Panc1 (cell line): ENCODE measurements at regions not wholly inside any gene's neighbourhood (a gene's known extent, or its start where the extent isn't known, plus 50 kb on each side); places are given as distances from the start of the nearest gene placed in this dataset.

Source experiments
- ATAC-seq: fragments of 200-7000 bp; cut with Tn5 transposase; 2 replicates; pipeline ENCODE4 v1.9.1; 2020; ENCODE audit warnings: mild to moderate bottlenecking, moderate library complexity
- BruUV-seq: library from RNA; stranded (reverse); fragments of 400-500 nt; replicated peaks from 2 replicates; lab custom pipeline; 2021; lab: Mats Ljungman, UMichigan
- CTCF ChIA-PET: fragments of 300-600 bp; sonication (Branson Sonifier 250); formaldehyde crosslinking; loops from one replicate; lab custom pipeline; 2022; ENCODE audit warnings: antibody characterized with exemption; lab: Charles Lee
- POLR2A ChIA-PET: fragments of 300-600 bp; sonication (Branson Sonifier 250); formaldehyde crosslinking; loops from one replicate; lab custom pipeline; 2022; ENCODE audit warnings: antibody characterized with exemption; lab: Charles Lee
- DNase-seq: peaks from one replicate; pipeline ENCODE4 v3.0.0-alpha.2; 2010; ENCODE audit warnings: low read depth, low spot score
- H3K27ac ChIP-seq: 2 replicates; pipeline ENCODE4 v1.5.1; 2011; ENCODE audit warnings: mild to moderate bottlenecking, low read length, inconsistent platforms
- H3K27me3 ChIP-seq: fragments of 200-500 bp; sonication (Bioruptor generic); 2 replicates; pipeline ENCODE4 v1.6.0; 2014; ENCODE audit warnings: low read length, inconsistent platforms; ENCODE audit not compliant: control insufficient read depth, insufficient read depth
- H3K36me3 ChIP-seq: fragments of 200-500 bp; sonication (Bioruptor generic); 2 replicates; pipeline ENCODE4 v1.5.1; 2014; ENCODE audit warnings: inconsistent platforms, mild to moderate bottlenecking, low read length, moderate library complexity; ENCODE audit not compliant: control insufficient read depth, insufficient read depth
- H3K4me1 ChIP-seq: 2 replicates; pipeline ENCODE4 v1.5.1; 2011; ENCODE audit warnings: inconsistent platforms, mild to moderate bottlenecking, low read length, moderate library complexity; ENCODE audit not compliant: control insufficient read depth, insufficient read depth
- H3K4me3 ChIP-seq, 2 experiments: 2 replicates each; pipeline ENCODE4 v1.5.1; 2011 to 2012; ENCODE audit warnings: low read depth in 2 of 2, low read length in 2 of 2, mild to moderate bottlenecking in 2 of 2, inconsistent platforms in 1 of 2, moderate library complexity in 1 of 2
- H3K9me3 ChIP-seq: fragments of 200-500 bp; sonication (Bioruptor generic); 2 replicates; pipeline ENCODE4 v1.5.1; 2014; ENCODE audit warnings: low read depth, mild to moderate bottlenecking, inconsistent platforms, low read length, moderate library complexity; ENCODE audit not compliant: control insufficient read depth, insufficient read depth
- POLR2AphosphoS5 ChIP-seq: IDR thresholded peaks from 2 replicates; pipeline ENCODE4 v1.6.1; 2012; ENCODE audit warnings: mild to moderate bottlenecking, low read depth, low read length, moderate library complexity
- REST ChIP-seq, 2 experiments: IDR thresholded peaks; 2 replicates each; pipeline ENCODE4 v1.6.1; 2011 to 2012; ENCODE audit warnings: low read depth in 2 of 2, control low read depth in 1 of 2, low read length in 1 of 2, mild to moderate bottlenecking in 1 of 2, moderate library complexity in 1 of 2; ENCODE audit not compliant: insufficient read depth in 1 of 2
- SIN3A ChIP-seq: IDR thresholded peaks from 2 replicates; pipeline ENCODE4 v1.6.1; 2012; ENCODE audit warnings: low read depth, mild to moderate bottlenecking, low read length, moderate library complexity, borderline replicate concordance; ENCODE audit not compliant: insufficient read depth
- TCF7L2 ChIP-seq: IDR thresholded peaks from 2 replicates; pipeline ENCODE4 v1.6.1; 2011; ENCODE audit warnings: mild to moderate bottlenecking, low read depth, low read length, inconsistent platforms
- in situ Hi-C: cut with HindIII; loops from 2 replicates; pipeline ENCODE4 v1.10.0; 2016; ENCODE audit warnings: low sequenced_read_pairs, low pct_unique_long_range_greater_than_20kb
- intact Hi-C: fragments of 100-400 bp; cut with micrococcal nuclease; formaldehyde crosslinking; loops from one replicate; pipeline ENCODE4 v1.10.0; 2022; ENCODE audit not compliant: unreplicated experiment
- TF ChIP-seq, protein P1 (sequence below): fragments of 450-650 bp; IDR thresholded peaks from 2 replicates; pipeline ENCODE4 v1.5.1; 2017; ENCODE audit warnings: mild to moderate bottlenecking

DNA sequence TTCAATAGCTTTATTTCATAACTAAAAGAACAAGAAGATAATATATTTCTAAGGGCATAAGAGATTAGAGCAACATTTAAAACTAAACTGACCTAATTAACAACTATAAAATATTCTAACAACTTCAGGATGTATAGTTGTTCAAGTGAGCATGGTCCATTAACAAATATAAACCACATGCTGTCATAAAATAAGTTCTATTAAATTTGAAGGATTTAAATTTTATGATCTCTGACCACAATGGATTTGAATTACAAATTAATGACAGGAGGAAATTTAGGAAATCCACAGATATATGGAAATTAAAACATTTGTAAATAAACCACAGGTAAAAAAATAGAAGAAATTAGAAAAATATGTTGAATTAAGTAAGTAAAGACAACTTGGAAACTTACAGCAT, 196.5 kb upstream of the PCDH20 start:
- DNase-seq (no peak), ATAC-seq (no peak)
- ChIA-PET POLR2A (no interaction called here), CTCF (no interaction called here)
- Histone ChIP-seq H3K4me3 (no peak overlapping the region), H3K36me3 (no peaks in the 10 kb centered on the region), H3K27ac (no peak overlapping the region), H3K4me1 (no peaks in the 10 kb centered on the region), H3K27me3 (no peaks in the 10 kb centered on the region), H3K9me3 (no peaks in the 10 kb centered on the region)
- in situ Hi-C loops, result no loop called here
- BruUV-seq, result no TSS peak
- intact Hi-C loops, result no loop called here
- TF ChIP-seq POLR2AphosphoS5 (no peak), TCF7L2 (no peak), REST (IDR thresholded peaks at IDR 0.05; ENCODE audit: insufficient read depth in 1 of 2, low read depth in 2 of 2, low read length in 1 of 2) (no peak), SIN3A (no peak)
- TF ChIP-seq, protein P1, sequence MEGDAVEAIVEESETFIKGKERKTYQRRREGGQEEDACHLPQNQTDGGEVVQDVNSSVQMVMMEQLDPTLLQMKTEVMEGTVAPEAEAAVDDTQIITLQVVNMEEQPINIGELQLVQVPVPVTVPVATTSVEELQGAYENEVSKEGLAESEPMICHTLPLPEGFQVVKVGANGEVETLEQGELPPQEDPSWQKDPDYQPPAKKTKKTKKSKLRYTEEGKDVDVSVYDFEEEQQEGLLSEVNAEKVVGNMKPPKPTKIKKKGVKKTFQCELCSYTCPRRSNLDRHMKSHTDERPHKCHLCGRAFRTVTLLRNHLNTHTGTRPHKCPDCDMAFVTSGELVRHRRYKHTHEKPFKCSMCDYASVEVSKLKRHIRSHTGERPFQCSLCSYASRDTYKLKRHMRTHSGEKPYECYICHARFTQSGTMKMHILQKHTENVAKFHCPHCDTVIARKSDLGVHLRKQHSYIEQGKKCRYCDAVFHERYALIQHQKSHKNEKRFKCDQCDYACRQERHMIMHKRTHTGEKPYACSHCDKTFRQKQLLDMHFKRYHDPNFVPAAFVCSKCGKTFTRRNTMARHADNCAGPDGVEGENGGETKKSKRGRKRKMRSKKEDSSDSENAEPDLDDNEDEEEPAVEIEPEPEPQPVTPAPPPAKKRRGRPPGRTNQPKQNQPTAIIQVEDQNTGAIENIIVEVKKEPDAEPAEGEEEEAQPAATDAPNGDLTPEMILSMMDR, result no peak

DNA sequence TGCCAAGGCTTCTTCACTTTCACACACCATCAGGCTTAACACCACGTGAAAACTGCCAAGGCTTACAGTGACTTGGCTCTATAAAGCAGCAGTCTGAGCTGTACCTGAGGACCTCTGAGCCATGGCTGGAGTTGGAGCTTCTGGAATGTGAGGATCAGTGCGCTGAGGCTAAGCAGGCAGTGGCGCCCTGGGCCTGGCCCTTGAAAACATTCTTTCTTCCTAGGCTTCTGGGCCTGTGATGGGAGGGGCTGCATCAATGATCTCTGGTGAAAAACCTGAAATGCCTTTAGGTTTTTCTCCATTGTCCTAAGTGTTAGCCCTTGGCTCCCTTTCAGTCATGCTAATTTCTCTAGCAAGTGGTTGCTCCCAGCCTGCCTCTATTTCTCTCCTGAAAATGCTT, 192.5 kb upstream of the PCDH20 start:
- ChIA-PET POLR2A (no interaction called here), CTCF (no interaction called here)
- ATAC-seq, result no peak

More for the DNA sequence above, 192.5 kb upstream of the PCDH20 start:
- Histone ChIP-seq H3K36me3 (no peaks in the 10 kb centered on the region), H3K4me3 (no peak overlapping the region), H3K27me3 (no peaks in the 10 kb centered on the region), H3K9me3 (no peaks in the 10 kb centered on the region), H3K4me1 (no peaks in the 10 kb centered on the region), H3K27ac (no peak overlapping the region)
- intact Hi-C loops (no loop called here), in situ Hi-C loops (no loop called here)
- DNase-seq, result no peak
- no peak for TF ChIP-seq REST (IDR thresholded peaks at IDR 0.05; ENCODE audit: insufficient read depth in 1 of 2, low read depth in 2 of 2, low read length in 1 of 2)
- TF ChIP-seq TCF7L2, result no peak
- TF ChIP-seq, protein P1, result no peak
- no peak for TF ChIP-seq SIN3A
- TF ChIP-seq POLR2AphosphoS5, result no peak
- no TSS peak for BruUV-seq
